DMS114 treated with DMSO at 0.1 percent for 48 hours (cell line): ENCODE measurements at regions not wholly inside any gene's neighbourhood (a gene's known extent, or its start where the extent isn't known, plus 50 kb on each side); places are given as distances from the start of the nearest gene placed in this dataset.
"Not testable (repeated sequence)": the region's sequence is repeated elsewhere in the genome, so short reads cannot be mapped to it uniquely, and the experiment has no call there.

ENCODE experiments used
- DNase-seq: peaks from one replicate; lab custom pipeline; 2025; ENCODE audit not compliant: unreplicated experiment; lab: John Stamatoyannopoulos, UW

DNA sequence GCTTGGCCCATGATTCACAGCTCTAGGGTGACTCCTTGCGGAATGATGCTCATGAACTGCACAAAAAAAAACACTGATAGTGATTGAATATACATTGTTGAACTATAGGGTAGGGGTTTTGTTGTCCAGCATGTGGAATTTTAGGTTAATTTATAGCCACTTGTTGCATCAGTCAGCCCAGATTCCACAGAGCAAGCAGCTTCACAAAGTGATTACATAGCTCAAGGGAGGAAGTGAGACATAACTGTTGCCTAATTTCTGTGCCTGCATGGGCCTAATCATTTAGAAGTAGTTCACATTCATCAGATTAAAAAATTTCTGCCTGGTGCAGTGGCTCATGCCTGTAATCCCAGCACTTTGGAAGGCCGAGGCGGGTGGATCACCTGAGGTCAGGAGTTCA is 142.2 kb upstream of the ZNF722 start:
- not testable (repeated sequence) for DNase-seq

DNA sequence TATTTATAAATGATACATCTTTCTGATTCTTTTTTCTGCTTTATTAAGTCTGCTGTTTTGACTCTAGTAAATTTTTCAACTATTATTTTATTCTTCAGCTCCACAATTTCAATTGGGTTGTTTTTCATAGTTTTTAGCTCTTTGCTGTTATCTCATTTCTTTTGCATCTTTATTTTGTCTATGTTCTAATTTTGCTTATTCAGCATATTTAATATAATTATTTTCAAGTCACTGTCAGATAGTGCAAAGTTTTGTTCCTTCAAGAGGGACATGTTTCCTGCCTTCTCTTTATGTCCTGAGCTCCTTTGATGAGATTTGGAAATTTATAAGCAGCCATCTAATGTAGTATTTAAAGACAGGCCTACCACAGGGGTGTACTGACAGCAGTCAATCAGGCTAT is 131.5 kb upstream of the ZNF722 start:
- DNase-seq = no peak

DNA sequence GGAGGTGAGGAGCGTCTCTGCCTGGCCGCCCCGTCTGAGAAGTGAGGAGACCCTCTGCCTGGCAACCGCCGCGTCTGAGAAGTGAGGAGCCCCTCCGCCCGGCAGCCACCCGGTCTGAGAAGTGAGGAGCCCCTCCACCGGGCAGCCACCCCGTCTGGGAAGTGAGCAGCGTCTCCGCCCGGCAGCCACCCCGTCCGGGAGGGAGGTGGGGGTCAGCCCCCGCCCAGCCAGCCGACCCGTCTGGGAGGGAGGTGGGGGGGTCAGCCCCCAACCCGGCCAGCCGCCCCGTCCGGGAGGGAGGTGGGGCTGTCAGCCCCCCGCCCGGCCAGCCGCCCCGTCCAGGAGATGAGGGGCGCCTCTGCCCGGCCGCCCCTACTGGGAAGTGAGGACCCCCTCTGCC is 124.4 kb upstream of the ZNF722 start:
- not testable (repeated sequence) for DNase-seq

DNA sequence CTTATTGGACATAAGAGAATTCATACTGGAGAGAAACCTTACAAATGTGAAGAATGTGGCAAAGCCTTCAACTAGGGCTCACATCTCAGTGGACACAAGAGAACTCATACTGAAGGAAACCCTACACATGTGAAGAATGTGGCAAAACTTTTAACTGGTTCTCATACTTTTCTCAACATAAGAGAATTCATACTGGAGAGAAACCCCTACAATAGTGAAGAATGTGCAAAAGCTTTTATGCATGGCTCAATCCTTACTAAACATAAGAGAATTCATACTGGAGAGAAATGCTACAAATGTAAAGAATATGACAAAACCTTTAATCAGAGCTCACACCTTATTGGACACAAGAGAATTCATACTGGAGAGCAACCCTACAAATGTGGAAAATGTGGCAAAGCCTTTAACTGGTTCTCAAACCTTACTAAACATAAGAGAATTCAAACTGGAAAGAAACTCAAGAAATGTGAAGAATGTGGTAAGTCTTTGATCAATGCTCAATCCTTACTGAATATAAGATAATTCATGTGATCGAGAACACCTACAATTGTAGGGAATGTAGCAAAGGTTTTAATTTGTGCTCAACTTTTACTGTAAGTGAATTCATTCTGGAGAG is 121.8 kb upstream of the ZNF722 start:
- no peak for DNase-seq

DNA sequence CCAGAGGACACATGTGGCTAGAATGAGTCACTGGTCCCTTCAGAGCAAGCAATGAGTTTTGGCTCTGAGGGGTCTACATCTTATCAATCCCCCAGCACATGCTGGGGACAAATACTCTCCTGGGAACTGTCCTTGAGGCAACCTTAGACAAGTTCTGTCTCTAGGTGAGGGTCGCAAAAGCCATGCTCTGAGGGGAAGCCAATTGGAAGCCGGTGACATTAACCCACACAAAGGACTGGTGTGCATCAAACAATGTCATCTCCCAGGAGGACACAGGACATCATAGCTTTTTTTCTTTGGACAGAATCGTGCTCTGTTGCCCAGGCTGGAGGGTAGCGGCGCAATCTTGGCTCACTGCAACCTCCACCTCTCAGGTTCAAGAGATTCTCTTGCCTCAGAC is 111.6 kb upstream of the ZNF722 start:
- DNase-seq = no peak

DNA sequence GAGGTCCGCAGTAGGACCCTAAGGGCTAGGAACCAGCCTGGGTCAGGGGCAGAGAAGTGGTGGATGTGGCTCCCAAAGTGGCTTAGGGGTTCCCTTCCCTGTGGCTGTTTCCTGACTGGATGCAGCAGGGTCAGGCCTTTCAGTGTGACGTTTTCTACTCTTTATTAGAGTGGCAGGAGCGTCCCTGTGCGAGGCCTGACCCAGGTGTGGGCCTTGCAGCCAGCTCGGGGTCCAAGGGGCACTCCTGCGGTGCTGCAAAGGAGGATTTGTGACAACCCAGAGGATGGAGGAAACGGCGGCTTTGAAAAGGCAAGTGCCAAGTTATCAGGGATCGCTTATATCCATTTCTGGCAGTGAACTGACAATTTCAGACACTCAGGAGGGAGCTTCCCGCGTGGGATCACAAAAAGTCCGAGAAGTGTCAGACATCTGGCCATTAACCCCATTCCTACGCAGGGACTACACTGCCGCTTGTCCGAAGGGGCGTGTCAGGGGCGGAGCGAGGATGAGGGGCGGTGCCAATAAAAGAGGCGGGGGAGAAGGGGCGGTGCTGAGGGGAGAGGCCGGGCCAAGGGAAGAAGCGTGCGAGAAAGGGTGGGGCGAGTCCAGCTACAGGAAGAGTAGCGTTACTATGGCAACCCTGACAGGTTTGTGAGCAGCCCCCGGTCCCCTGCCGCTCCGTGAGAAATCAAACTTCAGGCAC is 98.8 kb upstream of the ZNF722 start:
- peak; percentile 89 for DNase-seq

DNA sequence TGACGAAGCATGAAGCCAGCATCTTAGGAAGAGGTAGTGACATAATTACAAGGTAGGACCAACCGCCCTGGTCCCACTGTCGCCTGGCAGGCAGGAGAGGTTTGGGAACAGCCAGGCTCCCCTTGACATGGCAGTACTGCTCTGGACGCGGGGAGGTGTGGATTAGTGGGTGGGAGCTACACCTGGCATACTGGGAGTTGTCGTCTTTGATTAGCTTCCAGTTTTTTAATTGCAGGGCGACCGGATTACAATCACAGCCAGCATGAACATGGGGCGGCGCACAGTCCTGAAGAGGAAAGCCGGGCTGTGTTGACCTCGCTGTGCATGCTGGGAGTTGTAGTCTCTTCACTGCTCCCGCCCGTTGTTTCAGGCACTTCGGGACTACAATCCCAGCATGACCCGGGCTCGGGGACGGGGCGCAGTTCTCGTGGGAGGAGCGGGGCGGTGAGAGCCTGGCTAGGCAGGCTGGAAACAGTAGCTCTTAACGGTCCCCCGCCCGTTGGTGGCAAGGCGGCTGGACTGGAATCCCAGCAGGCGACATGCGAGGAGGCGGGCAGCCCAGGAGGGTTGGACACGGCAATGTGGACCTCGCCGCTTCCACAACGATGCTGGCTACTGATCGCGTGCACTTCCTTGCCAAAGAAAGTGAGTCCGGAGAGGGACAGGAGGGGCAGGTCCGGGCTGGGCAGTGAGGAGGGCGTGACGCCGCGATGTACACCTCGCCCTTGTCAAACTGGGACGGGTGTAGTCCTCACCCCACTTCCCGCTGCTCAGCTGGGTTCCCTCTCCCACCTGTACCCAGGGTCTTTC is 98.0 kb upstream of the ZNF722 start:
- DNase-seq = peak; percentile 97

DNA sequence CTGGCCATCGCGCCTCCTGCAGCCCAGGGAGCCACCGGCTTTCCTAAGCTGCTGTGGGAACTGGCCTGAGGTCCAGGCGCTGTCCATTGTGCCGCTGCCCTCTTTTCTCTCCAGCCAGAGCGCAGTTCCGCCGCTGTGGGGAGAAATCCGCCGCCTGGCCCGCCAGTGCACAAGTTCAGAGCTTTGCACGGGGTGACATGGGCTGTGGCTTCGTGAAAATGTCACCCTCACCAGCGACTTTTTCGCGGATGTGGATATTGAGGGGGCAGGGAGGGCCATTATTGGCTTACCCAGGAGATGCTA is 97.5 kb upstream of the ZNF722 start:
- DNase-seq = not testable (repeated sequence)

DNA sequence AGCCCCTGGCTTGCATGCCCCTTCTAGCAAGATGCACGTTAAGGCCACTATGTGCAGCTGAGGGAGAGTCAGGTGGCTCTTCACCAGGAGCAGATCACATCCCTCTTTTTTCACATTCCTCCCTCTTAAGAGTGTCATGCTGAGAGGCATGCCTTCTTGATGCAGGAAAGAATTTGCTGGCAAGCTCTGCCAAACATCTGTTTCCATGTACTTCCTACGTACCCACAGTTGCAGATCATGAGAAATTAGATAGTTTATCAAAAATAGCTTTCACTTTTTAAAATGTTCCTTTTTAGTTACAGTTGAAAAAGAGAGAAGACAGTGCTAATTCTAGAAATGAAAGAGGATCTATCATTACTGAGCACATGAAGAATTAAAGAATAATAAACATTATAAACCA is 79.7 kb upstream of the ZNF722 start:
- DNase-seq = no peak

DNA sequence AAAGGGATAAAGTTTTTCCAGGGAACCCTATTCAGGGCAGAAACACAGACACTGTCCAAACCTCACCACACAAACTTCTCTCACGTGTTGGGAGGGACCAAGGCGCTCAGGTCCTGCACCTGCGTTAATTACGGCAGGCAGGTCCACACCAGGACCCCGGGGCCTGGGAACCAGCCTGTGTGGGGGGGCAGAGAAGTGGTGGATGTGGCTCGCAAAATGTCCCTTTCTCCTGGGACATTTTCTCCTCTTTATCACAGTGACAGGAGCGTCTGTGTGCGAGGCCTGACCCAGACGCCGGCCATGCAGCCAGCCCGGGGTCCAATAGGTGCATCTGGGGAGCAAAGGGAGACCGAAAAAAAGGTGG is 73.4 kb upstream of the ZNF722 start:
- DNase-seq = peak; percentile 43

DNA sequence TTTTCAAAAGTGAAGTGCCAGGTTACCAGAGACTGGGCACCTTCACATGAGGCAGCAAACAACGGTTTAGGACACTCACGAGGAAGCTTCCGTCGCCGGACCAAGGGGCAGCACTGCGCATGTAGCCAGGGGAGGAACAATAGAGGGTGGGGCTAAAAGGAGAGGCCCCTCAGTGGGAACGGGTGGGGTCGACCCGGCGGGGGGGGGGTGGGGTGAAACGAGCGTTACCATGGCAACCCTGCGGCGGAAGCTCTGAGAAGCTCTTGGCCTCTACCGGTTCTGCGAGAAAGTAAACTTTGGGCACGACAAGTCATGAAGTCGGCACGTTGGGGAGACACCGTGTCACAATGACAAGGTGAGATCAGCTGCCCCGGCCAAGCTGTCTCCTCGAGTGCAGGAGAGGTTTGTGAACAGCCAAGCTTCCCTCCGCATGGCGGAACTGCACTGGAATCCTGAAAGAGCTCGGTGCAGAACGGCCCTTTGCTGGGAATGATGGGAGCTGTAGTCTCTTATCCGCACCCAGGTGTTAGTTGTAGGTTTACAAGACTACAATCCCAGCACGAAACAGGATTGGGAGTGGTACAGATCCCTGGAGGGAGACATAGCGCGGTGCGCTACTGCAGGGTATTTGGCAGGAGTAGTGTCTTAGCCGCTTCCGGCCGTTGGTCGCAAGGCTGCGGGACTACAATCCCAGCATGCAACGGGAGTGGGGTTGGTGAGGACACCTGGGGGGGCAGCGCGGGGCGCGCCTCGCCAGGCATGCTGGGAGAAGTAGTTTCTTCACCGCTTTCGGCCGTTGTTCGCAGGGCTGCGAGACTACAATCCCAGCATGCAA is 72.8 kb upstream of the ZNF722 start:
- peak; percentile 90 for DNase-seq

DNA sequence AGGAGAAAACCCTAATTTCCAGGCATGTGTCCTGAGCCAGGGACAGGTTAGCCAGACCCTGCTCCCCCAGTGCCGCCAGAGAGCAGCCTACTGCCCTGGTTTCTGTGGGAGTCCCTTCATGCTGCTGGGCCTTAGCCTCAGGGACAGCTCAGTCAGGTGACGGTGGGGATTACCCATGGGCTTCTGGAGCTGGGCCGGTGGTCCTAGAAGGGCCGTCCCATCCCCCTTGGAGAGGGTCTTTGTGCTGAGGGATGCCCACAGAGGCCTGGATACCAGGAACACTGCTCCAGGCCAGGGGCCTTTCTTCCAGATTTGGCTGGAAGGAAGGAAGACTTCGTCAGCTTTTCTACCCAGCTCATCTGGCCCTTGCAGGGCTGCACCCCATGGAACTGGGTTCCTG is 71.4 kb upstream of the ZNF722 start:
- DNase-seq = no peak

DNA sequence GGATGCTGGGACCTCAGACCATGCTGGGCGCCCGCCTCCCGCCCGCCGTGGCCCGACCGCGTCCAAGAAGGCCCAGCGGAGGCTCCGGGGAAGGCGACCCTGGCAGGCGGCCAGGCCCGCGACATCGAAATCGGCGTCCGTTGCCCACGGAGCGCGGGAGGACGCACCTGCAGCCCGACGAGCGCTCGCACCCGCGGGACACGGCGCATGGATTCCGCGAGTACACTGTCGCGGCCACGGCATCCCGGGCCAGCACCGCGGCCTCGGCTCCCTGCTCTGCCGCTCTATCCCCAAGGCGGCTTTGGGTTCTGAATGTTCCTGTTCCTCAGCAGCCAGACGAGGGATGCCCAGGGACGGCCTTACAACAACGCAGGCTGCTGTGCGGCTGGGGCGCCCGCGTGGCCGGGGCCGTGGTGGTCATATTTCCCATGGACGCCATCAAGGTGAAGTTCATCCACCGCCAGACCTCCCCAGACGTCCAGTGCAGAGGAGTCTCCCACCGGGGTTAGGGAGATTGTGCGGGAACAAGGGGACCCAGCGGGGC is 67.5 kb upstream of the ZNF722 start:
- no peak for DNase-seq

DNA sequence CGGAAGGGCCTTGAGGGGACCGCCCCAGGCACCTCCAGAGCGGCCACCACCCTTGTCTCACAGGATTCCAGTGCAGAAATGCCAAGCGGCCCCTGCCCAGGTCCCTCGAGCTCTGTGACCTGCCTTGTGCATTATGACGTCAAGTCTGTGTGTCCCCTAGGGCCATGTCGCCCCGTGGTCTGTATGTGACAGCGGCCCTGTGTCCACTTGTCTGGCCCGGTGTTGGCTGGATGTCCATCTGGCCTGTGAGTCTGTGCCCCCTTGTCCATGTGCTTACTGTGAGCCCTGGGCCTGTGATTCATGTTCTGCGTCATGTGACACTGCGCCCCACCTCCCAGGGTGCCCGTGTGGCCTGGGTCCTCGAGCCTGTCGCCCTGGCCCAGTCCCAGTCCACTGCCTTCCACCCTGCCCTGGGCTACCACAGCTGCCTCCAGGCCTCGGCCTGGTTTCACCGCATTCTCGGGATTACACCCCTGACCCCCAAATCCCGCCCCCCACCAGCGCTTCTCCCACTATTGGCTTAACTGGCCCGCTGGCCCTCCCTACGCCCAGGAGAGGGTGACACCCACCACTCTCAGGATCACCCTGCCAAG is 66.6 kb upstream of the ZNF722 start:
- DNase-seq = no peak
